B cell (primary cell): ENCODE measurements at regions not wholly inside any gene's neighbourhood (a gene's known extent, or its start where the extent isn't known, plus 50 kb on each side); places are given as distances from the start of the nearest gene placed in this dataset.

Source experiments
- ATAC-seq: fragments of 200-7000 bp; cut with Tn5 transposase; one replicate; pipeline ENCODE4 v1.10.0; 2021; ENCODE audit warnings: low read depth, mild to moderate bottlenecking, moderate number of reproducible peaks, moderate library complexity
- CTCF ChIA-PET: fragments of 350-600 bp; sonication (Branson Sonifier 250); formaldehyde crosslinking; loops from one replicate; lab custom pipeline; 2021; ENCODE audit warnings: antibody characterized with exemption, inconsistent platforms; lab: Charles Lee
- POLR2A ChIA-PET: fragments of 350-600 bp; sonication (Branson Sonifier 250); formaldehyde crosslinking; loops from one replicate; lab custom pipeline; 2021; ENCODE audit warnings: antibody characterized with exemption; lab: Charles Lee
- DNase-seq: peaks from one replicate; pipeline ENCODE4 v3.0.0; 2013
- H2AFZ ChIP-seq: 2 replicates; pipeline ENCODE4 v1.6.1; 2012; ENCODE audit warnings: mild to moderate bottlenecking, low read depth, low read length; ENCODE audit not compliant: insufficient read depth, poor library complexity, severe bottlenecking
- H3K27ac ChIP-seq, 2 donors: 1 replicate in 1 of 2; 2 replicates in 1 of 2; pipeline ENCODE4 v1.5.1; 2012 to 2013; ENCODE audit warnings: low read length in 2 of 2, mild to moderate bottlenecking in 2 of 2, moderate library complexity in 1 of 2
- H3K27me3 ChIP-seq, 4 experiments: fragments of 200-600 bp in 1 of 4; sonication (generic) in 1 of 4; replicated peaks in 1 of 4; 1 replicate in 2 of 4; 2 replicates in 2 of 4; pipeline versions ENCODE4 v1.6.1 to v1.7.0; 2013 to 2016; ENCODE audit warnings: low read length in 3 of 4, mild to moderate bottlenecking in 2 of 4, mixed read lengths in 1 of 4, moderate library complexity in 1 of 4; ENCODE audit not compliant: insufficient read depth in 4 of 4, control insufficient read depth in 3 of 4; ENCODE audit errors: control extremely low read depth in 1 of 4
- H3K36me3 ChIP-seq, 2 experiments: replicated peaks in 1 of 2; 1 replicate in 1 of 2; 2 replicates in 1 of 2; pipeline versions ENCODE4 v1.6.1 to v1.7.1; 2013; ENCODE audit warnings: low read length in 1 of 2; ENCODE audit not compliant: insufficient read depth in 2 of 2, control insufficient read depth in 1 of 2; ENCODE audit errors: control extremely low read depth in 1 of 2, extremely low read depth in 1 of 2
- H3K4me1 ChIP-seq, 2 donors: fragments of 200-600 bp in 1 of 2; sonication (generic) in 1 of 2; 1 replicate in 1 of 2; 2 replicates in 1 of 2; pipeline versions ENCODE4 v1.5.1 to v1.6.1; 2013 to 2017; ENCODE audit warnings: low read length in 2 of 2; ENCODE audit not compliant: control insufficient read depth in 2 of 2, insufficient read depth in 2 of 2
- H3K4me2 ChIP-seq: replicated peaks from 2 replicates; pipeline ENCODE3; 2012; ENCODE audit warnings: mild to moderate bottlenecking, low read depth, low read length; ENCODE audit not compliant: poor library complexity, severe bottlenecking
- H3K4me3 ChIP-seq, 5 experiments: fragments of 200-600 bp in 1 of 5; sonication (generic) in 1 of 5; 1 replicate in 3 of 5; 2 replicates in 2 of 5; pipeline versions ENCODE4 v1.5.1 to v1.7.0; 2011 to 2016; ENCODE audit warnings: low read length in 4 of 5, mild to moderate bottlenecking in 4 of 5, low read depth in 2 of 5, control low read depth in 1 of 5, moderate library complexity in 1 of 5; ENCODE audit not compliant: insufficient read depth in 1 of 5; ENCODE audit errors: control extremely low read depth in 1 of 5, extremely low read depth in 1 of 5
- H3K79me2 ChIP-seq: fragments of 200-600 bp; sonication (generic); one replicate; pipeline ENCODE4 v1.6.0; 2016; ENCODE audit warnings: low read length; ENCODE audit not compliant: control insufficient read depth, insufficient read depth
- H3K9ac ChIP-seq: fragments of 200-600 bp; sonication (generic); 2 replicates; pipeline ENCODE4 v1.6.1; 2017; ENCODE audit warnings: mild to moderate bottlenecking, low read length, moderate library complexity
- H3K9me3 ChIP-seq, 3 donors: one replicate each; pipeline versions ENCODE4 v1.6.1 to v1.7.1; 2013; ENCODE audit warnings: low read length in 2 of 3; ENCODE audit not compliant: control insufficient read depth in 2 of 3, insufficient read depth in 1 of 3; ENCODE audit errors: control extremely low read depth in 1 of 3
- H4K20me1 ChIP-seq: 2 replicates; pipeline ENCODE4 v1.6.0; 2012; ENCODE audit warnings: mild to moderate bottlenecking, low read length; ENCODE audit not compliant: insufficient read depth, control insufficient read depth, poor library complexity, severe bottlenecking
- H3K27ac Mint-ChIP-seq: one replicate; pipeline ENCODE4 v1.8.0; 2021; ENCODE audit warnings: mixed read lengths
- H3K27me3 Mint-ChIP-seq: one replicate; pipeline ENCODE4 v1.8.0; 2021; ENCODE audit warnings: mixed read lengths
- H3K4me1 Mint-ChIP-seq: one replicate; pipeline ENCODE4 v1.8.0; 2021; ENCODE audit warnings: mixed read lengths
- H3K4me3 Mint-ChIP-seq: one replicate; pipeline ENCODE4 v1.8.0; 2021; ENCODE audit warnings: mixed read lengths
- H3K9me3 Mint-ChIP-seq: one replicate; pipeline ENCODE4 v1.8.0; 2022; ENCODE audit warnings: mixed read lengths; ENCODE audit not compliant: insufficient read depth
- EZH2 ChIP-seq: IDR thresholded peaks from 2 replicates; pipeline ENCODE4 v1.6.1; 2012; ENCODE audit warnings: borderline replicate concordance, low read depth, mild to moderate bottlenecking, moderate library complexity, low read length; ENCODE audit not compliant: insufficient read depth, poor library complexity, severe bottlenecking
- WGBS: methylation state at CpG from one replicate; pipeline ENCODE4 v1.1.5; 2013; ENCODE audit warnings: missing lambda C conversion rate; ENCODE audit not compliant: insufficient coverage; 5-methylcytosine and 5-hydroxymethylcytosine counted together
- intact Hi-C: fragments of 100-400 bp; cut with micrococcal nuclease; formaldehyde crosslinking; loops from one replicate; pipeline ENCODE4 v1.10.0; 2022
- TF ChIP-seq, protein P1 (sequence below): fragments of 200-600 bp; IDR thresholded peaks from one replicate; pipeline ENCODE4 v1.8.0; 2022; ENCODE audit warnings: antibody characterized with exemption, mild to moderate bottlenecking

DNA sequence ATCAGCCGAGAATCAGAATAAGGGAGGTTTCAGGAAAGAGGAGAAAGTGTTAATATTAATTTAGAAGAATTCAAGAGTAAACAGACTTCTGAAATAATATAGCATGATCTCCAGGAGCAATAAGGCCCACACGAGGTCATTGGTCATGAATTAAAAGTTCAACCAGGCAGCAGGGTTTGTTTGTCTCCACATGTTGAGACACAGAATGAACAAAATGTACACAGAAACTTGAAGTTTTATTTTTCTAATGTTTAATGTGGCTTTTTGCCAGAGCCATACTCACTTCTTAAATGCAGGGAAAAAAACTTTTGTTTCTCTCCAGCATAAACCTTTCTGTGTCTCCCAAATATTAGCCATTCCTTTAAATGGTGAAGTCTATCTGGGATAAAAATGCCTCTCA is 504.5 kb downstream of the HDGFL1 start:
- no peak overlapping the region for H3K4me2 ChIP-seq
- no peaks in the 10 kb centered on the region for H4K20me1 ChIP-seq
- no peaks in the 10 kb centered on the region for H3K79me2 ChIP-seq
- H3K4me1 ChIP-seq: no peaks in the 10 kb centered on the region
- no peaks in the 10 kb centered on the region for H3K36me3 ChIP-seq
- TF ChIP-seq, protein P1, sequence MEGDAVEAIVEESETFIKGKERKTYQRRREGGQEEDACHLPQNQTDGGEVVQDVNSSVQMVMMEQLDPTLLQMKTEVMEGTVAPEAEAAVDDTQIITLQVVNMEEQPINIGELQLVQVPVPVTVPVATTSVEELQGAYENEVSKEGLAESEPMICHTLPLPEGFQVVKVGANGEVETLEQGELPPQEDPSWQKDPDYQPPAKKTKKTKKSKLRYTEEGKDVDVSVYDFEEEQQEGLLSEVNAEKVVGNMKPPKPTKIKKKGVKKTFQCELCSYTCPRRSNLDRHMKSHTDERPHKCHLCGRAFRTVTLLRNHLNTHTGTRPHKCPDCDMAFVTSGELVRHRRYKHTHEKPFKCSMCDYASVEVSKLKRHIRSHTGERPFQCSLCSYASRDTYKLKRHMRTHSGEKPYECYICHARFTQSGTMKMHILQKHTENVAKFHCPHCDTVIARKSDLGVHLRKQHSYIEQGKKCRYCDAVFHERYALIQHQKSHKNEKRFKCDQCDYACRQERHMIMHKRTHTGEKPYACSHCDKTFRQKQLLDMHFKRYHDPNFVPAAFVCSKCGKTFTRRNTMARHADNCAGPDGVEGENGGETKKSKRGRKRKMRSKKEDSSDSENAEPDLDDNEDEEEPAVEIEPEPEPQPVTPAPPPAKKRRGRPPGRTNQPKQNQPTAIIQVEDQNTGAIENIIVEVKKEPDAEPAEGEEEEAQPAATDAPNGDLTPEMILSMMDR: no peak
- TF ChIP-seq EZH2: no peak
- H3K4me3 ChIP-seq: no peak overlapping the region
- no peak for ATAC-seq
- H3K9ac ChIP-seq: no peak overlapping the region
- intact Hi-C loops: no loop called here
- ChIA-PET POLR2A (no interaction called here), CTCF (no interaction called here)
- Mint-ChIP-seq H3K4me1 (no peaks in the 10 kb centered on the region), H3K27me3 (no peaks in the 10 kb centered on the region), H3K4me3 (no peak overlapping the region), H3K27ac (no peak overlapping the region), H3K9me3 (peaks cover 17% of the 10 kb centered on the region)
- no peaks in the 10 kb centered on the region for H3K9me3 ChIP-seq
- H3K27me3 ChIP-seq: no peaks in the 10 kb centered on the region
- DNase-seq: no peak
- H2AFZ ChIP-seq: no peak overlapping the region
- no CpG with 5 or more reads among the region's 2 CpGs for WGBS
- H3K27ac ChIP-seq: no peak overlapping the region

DNA sequence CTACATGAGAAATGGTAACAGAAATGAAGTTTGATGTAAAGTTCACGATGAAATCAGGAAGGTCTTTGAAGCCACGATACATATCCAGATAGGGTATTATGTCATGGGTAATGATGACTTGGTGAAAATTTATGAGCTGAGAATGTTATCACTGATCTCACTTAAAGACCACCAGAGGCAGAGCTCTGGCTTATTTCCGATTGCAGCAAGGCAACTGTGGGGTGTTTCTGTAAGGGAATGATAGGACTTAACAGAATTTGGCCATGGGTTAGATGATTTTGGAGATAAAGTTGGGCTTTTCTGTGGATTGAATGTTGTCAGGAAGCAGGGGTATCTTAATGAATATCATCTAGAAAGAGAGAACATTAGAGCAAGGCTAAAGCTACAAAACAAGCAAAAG is 508.4 kb downstream of the HDGFL1 start:
- Histone ChIP-seq H3K27ac (no peak overlapping the region), H3K79me2 (no peaks in the 10 kb centered on the region), H3K9me3 (no peaks in the 10 kb centered on the region), H2AFZ (no peak overlapping the region), H3K27me3 (no peaks in the 10 kb centered on the region), H3K9ac (no peak overlapping the region), H3K4me3 (no peak overlapping the region), H3K4me2 (no peak overlapping the region), H3K4me1 (no peaks in the 10 kb centered on the region), H4K20me1 (no peaks in the 10 kb centered on the region), H3K36me3 (no peaks in the 10 kb centered on the region)
- TF ChIP-seq, protein P1: no peak
- no peak for TF ChIP-seq EZH2
- CTCF ChIA-PET: no interaction called here
- Mint-ChIP-seq H3K27ac (no peak overlapping the region), H3K4me1 (no peaks in the 10 kb centered on the region), H3K9me3 (peaks cover 7% of the 10 kb centered on the region), H3K4me3 (no peak overlapping the region), H3K27me3 (no peaks in the 10 kb centered on the region)
- WGBS: 100% methylated on average over 3 of the region's 3 CpGs
- POLR2A ChIA-PET: no interaction called here
- DNase-seq: no peak
- ATAC-seq: no peak
- intact Hi-C loops: no loop called here
